GM21786 (cell line): ENCODE measurements at regions not wholly inside any gene's neighbourhood (a gene's known extent, or its start where the extent isn't known, plus 50 kb on each side); places are given as distances from the start of the nearest gene placed in this dataset.

ENCODE experiments used
- ATAC-seq: cut with Tn5 transposase; IDR thresholded peaks from one replicate; pipeline ENCODE4 v1.9.1; 2021; ENCODE audit not compliant: unreplicated experiment

DNA sequence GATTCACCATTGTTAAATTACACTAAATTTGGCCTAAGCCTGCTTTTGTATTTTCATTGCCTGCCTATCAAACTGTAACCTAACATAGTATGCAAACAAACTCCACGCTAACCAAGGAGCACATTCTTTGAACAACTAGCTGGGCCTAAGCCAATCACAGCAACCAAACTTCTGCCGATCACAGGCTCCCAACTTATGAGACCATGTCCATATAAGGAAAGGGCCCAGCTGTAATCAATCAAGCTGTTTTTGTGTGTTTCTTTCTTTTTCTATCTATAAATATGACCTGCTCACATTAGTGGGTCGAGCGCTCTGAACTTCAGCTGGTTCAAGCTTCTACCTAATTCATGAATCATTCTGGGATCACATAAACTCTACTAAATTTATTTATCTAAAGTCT, 473.6 kb downstream of the SI start:
- no peak for ATAC-seq

DNA sequence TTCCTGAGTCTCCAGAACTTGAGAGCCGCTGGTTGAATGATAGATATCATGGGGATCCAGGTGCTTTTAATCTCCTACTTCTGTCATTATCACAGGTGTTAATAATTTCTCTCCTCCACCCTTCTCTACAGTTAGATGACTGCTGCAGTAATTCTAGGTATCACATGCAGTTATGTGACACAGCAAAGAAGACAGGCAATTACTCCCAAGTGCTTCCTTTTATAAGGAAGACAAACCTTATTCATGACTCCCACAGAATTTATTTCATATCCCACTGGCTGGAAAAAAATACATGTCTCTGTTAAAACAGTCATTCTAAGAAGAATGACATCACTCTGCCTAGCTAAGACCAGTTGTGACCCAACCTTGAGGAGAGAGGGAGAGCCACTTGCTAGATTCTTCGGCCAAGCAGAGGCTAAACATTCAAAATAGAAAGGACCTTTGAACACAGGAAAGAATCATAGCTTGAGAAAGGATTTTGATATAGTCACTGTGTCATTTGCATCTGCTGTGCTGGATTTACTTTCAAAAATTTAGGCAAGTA, 500.6 kb downstream of the SI start:
- no peak for ATAC-seq

DNA sequence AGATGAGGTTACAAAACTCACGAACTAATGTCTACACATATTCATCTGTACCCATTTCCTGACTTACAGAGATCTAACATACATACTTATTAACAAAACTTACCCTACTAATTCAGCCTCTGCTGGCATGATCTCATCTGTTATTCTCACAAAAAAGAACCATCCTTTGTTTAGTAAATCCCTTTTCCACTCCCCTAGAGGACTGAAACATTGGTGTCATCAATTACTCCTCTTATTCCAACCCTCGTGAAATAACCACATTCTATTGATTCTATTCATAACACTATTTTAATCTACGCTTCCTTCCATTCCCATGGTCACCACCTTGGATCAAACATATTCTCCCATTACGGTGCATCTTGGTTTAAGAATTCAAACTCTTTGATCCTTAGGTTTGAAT, 505.9 kb downstream of the SI start:
- no peak for ATAC-seq

DNA sequence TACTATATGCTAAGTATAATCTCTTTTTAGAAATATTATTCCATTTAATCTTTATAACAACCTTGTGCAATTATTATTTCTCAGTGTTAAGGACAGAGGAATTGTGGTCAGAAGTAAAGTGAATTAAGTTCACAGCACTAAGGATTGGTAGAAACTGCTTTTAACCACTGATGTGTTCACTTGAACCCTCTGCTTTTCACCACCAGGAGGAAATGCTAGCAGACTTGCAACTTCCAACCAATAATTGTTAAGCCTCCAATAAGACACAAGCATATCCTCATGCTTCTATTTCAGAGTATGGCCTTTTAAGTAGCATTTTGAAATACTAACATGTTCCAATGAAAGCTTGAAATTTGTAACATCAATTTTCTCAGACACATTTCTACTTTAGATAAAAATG, 527.4 kb downstream of the SI start:
- no peak for ATAC-seq

DNA sequence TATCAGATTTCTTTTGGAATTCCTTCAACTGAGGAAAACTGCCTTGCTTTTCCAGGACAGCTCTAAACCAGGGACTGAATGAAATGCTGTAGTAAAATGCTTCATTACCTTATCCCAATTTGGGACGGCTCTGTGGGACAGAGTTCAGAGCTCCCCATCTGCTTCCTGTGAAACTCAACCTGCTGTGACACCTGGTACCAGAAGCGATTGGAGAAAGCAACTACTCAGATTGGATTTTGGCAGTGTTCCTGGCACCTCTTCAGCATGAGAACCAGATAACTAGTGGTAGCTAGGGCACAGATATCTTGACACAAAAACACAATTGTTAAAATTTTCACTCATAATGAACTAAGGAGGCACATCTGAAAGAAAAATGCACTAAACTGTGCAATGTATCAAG, 539.1 kb downstream of the SI start:
- ATAC-seq: no peak

DNA sequence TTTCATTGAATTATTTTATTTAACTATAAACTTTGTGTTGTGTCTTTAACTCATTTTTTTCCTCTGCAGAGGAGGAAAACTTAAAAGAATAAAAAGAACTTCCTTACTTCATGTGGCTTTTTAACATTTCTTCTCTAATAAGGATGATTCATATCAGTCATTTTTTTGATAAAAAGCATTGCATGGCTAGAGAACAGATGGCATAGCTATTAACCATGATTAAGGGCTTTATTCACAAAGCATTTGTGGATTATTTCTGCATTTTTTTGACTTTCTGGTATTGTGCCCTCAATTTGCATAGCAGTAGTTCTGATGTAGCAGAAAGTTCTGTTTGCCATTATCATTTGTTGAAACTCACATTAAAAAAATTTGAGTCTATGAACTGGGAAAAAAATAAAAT, 540.8 kb downstream of the SI start:
- ATAC-seq: no peak

DNA sequence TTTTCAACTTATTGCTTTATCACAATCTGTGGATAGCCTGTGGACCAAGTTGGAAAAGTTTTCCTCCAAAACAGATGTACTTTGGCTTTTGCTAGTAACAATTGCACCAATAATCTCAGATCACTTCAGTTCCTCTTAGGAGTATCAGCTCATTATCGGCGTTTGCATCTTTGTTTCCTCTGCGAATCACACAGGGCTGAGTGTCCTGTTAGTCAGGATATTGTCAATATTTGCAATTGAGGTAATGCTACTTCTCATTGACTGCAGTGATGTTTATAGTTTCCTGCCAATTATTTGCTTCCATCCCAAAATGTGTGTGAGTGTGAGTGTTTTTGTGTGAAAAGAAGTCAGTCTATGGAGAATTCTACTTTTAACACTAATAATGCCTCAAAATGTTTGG, 545.0 kb downstream of the SI start:
- no peak for ATAC-seq

DNA sequence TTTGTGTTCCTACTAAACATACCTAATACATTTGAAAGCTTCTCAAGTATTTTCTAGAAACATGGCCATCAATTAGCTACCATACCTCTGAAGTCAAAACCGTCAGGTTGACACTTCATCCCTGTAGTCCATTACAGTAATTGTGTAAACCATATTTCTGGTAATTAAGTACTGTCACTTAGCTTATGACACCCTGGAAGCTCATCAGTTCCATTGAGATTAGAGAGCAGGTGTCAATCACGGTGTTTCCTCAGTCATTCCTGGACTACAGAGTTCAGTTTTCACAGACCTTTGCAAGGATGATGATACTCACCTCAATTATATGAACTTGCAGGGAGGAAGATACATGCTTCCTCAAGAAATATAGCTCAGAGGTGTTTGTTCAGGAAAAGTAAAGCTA, 552.0 kb downstream of the SI start:
- no peak for ATAC-seq

DNA sequence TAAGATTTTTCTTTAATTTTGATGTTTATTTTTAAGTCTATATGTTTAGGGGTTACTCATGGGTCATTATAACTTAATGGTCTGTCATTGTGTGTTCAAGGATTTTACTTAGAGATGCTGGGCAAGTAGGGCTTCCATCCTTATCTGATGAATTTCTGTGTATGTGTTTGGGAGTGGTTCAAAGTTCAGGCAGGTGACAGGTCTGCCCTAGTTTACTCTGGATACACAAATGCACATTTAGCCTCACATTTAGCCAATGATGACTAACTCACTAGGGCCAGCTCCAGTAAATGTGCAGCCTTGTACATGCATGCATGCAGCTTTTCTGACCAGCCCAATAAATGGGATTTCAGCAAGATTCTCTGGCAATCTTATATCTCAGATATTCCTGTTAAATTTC, 554.1 kb downstream of the SI start:
- ATAC-seq: no peak

DNA sequence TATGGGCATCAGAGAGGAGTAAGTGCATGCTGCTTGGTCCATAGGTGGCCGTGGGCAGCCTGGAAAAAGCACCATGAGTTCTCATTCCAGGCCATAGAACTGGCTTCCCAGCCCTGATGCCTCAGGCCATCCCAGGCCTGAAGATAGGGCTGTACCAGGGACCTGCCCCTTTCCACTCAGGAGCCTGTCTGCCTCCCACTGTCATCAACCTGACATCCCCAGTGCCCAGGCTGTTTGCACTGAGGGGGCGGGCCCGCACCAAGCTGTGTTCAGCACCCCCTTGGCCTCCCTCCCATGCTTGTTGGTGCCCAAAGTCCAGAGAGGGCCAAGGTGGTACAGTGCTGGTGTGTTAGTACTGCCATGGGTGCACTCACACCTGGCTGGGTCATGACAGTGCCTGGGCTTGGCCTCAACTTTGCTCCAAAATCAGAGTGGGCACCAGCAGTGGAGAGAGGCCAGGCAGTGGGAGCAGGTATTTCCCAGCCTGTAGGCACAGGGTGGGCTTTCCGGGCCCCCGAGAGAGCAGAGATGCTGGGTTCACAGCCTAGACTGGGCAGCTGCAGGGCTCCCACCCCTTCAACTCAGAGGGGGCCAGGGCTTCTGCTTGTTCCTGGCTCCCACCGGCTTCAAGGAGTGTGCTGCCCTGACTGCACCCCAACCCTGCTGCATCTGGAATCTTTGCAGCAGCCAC, 556.1 kb downstream of the SI start:
- ATAC-seq: no peak

DNA sequence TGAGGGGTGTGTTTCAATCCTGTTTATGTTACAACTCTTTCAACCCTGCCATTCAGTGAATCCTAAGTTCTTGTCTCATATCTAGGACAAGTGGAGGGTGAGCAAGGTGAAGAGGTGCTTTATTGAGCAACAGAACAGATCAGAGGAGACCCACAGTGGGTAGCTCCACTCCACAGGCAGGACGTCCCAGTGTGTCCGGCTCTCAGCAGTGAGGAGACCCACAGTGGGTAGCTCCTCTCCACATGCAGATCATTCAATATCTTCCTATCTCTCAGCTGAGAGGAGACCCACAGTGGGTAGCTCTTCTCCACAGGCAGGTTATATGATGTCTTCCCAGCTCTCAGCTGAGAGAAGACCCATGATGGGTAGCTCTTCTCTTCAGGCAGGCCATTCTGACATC, 556.7 kb downstream of the SI start:
- ATAC-seq: no peak

DNA sequence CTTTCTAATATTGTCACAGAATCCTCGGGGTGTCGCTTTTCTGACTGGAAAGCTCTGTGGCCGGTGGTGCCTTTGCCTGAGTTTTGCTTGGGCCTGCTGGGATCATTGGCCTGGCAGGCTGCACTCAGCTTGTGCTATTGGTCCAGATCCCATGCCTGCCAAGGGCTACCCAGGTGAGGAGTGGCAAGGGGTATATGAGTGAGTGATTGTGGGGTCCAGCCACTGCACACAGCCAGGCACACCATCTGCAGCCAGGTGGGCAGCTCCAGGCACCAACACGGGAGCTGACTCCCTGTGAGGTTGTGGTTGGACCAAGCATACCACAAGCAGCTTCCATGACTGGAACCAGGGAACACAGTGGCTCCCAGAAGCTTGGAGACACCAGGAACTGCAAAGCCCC, 557.2 kb downstream of the SI start:
- no peak for ATAC-seq

DNA sequence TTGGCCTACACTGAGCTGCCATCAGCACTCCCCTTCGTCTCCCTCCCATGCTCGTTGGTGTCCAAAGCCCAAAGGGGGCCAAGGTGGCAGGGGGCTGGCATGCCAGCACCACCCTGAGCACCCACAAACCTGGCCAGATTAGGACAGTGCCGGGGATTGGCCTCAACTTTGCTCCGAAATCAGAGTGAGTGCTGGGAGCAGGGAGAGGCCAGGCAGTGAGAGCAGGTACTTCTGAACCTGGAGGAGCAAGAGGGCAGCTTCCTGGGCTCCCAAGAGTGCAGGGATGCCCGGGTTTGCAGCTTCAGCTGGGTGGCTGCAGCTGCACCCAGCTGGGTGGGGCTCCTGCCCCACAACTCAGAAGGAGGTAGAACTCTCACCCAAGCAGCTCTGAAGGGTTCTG, 563.0 kb downstream of the SI start:
- ATAC-seq: no peak

DNA sequence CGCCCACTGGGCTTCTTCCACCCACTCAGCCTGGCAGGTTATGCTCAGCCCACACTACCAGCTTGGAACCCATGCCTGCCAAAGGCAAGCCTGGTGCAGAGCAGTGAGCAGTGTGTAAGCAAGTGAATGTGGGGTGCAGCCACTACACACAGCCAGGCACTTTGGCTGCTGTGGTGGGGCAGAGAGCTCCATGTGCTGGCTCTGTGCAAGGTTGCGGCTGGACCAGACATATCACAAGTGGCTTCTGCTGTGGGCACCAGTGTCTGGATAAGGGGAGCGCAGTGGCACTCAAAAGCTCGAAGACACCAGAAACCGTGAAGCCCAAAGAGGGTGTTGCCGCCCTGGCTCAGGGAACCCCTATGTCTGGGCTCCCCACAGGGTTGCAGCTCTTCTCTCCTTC, 563.7 kb downstream of the SI start:
- ATAC-seq: no peak

DNA sequence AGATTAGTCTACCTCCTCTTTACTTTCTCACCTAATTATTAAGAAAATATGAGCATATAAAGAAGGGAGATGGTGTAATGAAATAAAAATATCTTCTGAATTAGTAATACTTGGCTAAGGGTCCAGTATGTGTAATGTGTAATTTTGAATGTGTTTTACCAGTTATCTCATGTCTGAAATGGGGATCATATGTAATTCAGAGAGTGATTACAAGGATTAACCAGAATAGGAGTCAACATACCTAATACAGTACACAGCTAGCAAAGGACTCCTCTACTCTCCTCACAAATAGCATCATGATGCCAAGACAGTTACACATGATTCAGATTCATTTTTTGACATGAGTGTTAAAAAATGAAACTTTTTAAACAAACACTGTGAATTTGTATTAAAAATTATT, 570.4 kb downstream of the SI start:
- no peak for ATAC-seq

DNA sequence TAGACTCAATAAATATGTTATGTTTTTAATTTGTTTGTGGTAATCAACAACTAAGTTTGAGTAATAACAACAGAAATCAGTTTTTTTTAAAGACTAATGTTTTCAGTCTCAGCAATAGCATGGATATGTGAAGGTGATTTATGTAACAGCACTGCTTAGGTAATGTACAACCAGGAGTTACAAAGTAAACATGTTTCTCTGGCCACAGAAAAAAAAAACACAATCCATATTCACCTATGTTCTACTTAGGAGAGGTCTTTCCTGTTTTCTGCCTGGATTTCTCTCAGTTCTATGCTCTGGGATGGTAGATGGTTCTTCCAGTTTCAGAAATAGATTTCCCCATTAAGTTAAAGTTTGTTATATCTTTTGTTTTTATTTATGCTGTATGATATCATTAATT, 579.4 kb downstream of the SI start:
- no peak for ATAC-seq

DNA sequence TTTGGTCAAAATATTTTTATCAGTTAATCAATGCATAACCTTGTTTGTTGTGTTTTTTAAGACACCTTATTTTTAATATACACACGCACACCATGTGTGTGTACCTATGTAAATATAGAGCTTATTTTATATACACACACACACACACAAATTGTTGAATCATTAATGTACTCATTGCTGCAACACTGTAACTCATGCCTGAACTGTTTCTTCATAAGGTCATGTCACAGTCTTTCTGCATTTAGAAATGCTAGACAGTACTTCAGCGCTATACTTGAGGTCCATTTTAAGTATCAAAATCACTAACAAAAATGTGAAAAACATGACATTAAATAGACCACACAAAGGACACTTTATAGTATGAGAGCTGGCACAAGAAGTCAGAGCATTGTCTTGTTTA, 589.4 kb downstream of the SI start:
- ATAC-seq: no peak

DNA sequence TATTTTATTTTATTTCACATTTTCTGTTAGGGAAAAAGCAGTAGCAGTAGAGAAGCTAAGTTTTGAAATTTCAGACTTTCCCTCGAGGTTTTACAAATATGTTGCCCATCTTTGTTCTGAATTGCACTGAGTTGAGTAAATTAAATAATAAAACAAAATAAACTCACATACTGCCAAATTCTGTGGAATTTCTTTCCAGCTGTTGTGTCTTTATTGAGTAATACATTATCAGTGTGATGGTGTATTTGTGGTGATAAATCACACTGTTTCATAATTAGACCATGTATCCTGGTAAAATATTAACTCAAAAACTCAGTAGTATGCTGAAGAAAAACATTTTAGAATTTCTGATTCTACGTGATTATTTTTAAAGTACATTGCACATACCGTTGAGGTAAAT, 592.1 kb downstream of the SI start:
- ATAC-seq: no peak

DNA sequence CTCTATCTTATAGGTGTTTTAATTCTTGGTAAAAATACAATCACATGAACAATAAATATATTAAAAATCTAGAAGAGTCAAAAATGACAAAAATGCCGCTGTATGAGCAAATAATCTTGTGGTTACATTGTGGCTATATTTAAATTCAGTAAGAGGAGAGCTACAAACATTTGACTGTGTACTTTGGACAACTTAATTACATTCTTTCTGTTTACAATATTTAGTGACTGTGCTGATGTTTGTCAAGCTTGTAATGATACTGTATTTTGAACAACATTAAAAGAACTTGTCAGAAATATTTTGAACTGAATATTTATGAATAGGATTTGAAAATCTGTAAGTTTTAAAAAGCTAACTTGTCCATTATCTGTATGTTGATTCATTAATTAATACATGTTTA, 598.3 kb downstream of the SI start:
- no peak for ATAC-seq

DNA sequence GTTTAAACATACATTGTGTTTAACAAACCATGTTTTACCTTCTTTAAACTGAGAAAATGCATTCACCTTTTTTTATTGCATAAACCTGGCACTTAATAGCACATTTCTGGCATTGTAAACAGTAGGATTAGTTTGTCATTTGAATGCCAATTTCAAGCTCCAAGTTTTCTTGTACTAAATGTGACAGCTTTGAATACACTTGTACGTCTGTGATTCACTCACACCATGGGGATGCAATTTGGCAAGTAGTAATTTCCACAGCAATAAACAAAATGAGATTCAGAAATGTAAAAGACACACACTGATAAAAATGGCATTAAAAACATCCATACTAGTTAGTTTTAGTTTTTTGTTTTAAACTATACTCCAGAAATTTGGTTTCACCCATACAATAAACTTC, 598.9 kb downstream of the SI start:
- no peak for ATAC-seq

DNA sequence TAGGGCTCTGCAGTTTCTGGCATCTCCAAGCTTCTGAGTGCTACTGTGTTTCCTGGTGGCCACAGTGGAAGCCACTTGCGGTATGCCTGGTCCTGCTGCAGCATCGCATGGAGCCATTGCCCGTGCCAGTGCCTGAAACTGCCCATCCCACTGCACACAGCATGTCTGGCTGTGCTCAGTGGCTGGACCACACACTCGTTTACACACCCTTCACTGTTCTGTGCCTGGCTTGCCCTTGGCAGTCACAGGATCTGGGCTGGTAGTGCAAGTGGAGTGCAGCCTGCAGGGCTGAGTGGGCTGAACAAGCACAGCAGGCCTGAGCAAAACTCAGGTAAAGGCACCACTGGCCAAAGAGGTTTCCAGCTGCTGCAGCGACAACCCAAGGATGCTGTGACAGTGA, 600.0 kb downstream of the SI start:
- ATAC-seq: no peak

DNA sequence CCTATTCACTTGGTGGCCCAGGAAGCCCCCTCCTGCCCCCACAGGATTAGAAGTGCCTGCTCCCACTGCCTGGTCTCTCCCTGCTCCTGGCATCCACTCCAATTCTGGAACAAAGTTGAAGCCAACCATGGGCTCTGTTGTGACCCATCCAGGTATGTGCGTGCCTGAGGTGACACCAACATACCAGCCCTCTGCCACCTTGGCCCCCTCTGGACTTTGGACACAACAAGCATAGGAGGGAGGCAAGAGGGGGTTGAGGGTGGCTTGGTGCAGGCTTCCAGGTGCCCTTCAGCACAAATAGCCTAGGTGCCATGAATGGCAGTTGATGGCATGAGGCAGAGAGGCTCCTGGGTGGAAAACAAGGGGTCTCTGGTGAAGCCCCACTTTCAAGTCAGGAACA, 600.9 kb downstream of the SI start:
- no peak for ATAC-seq

DNA sequence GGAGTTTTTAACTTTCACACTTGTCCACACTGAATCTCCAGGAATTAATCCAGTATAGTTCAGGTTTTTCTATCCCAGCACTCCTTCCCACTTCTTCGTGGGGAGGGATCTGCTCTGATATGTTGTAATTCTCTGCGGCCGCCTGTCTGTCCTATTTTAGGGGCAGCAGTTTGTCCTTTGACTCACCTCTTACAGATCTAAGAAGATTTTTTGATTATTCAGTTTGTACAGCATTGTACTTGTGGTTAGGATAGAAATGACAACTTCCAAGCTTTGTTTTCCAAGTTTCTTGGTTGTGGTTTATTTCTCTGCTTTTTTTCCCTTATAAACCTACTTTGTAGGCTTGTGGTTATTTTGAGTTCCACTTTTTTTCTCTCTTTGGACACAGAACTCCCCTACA, 601.7 kb downstream of the SI start:
- no peak for ATAC-seq
